CD8-positive, alpha-beta memory T cell (primary cell): ENCODE measurements at regions not wholly inside any gene's neighbourhood (a gene's known extent, or its start where the extent isn't known, plus 50 kb on each side); places are given as distances from the start of the nearest gene placed in this dataset.

Experiments used
- CTCF ChIA-PET: fragments of 350-600 bp; sonication (Branson Sonifier 250); formaldehyde crosslinking; loops from one replicate; lab custom pipeline; 2021; ENCODE audit warnings: antibody characterized with exemption; lab: Charles Lee
- POLR2A ChIA-PET: fragments of 350-600 bp; sonication (Branson Sonifier 250); formaldehyde crosslinking; loops from one replicate; lab custom pipeline; 2021; ENCODE audit warnings: antibody characterized with exemption; lab: Charles Lee
- DNase-seq, 5 donors: peaks; one replicate each; pipeline versions ENCODE4 v3.0.0 to v3.0.0-alpha.2; 2020 to 2022; ENCODE audit warnings: mixed read lengths in 1 of 5
- H3K27ac ChIP-seq: one replicate; pipeline ENCODE4 v1.7.0; 2013; ENCODE audit warnings: low read depth, mild to moderate bottlenecking, low read length, moderate library complexity
- H3K27me3 ChIP-seq: 2 replicates; pipeline ENCODE4 v1.7.0; 2013; ENCODE audit warnings: low read length, mild to moderate bottlenecking; ENCODE audit not compliant: insufficient read depth, poor library complexity, severe bottlenecking
- H3K36me3 ChIP-seq: 2 replicates; pipeline ENCODE4 v1.7.0; 2013; ENCODE audit warnings: mild to moderate bottlenecking, low read length, moderate library complexity; ENCODE audit not compliant: insufficient read depth
- H3K4me1 ChIP-seq: 2 replicates; pipeline ENCODE4 v1.7.0; 2013; ENCODE audit warnings: mild to moderate bottlenecking, low read length, moderate library complexity; ENCODE audit not compliant: insufficient read depth
- H3K4me3 ChIP-seq: 2 replicates; pipeline ENCODE4 v1.7.0; 2013; ENCODE audit warnings: mild to moderate bottlenecking, low read length
- H3K9me3 ChIP-seq: 2 replicates; pipeline ENCODE4 v1.7.0; 2013; ENCODE audit warnings: mild to moderate bottlenecking, low read length
- H3K27ac Mint-ChIP-seq, 8 donors: one replicate each; pipeline ENCODE4 v1.8.0; 2020 to 2021; ENCODE audit warnings: mixed read lengths in 8 of 8, mild to moderate bottlenecking in 6 of 8, inconsistent platforms in 3 of 8, moderate library complexity in 3 of 8
- H3K27me3 Mint-ChIP-seq, 2 donors: one replicate each; pipeline ENCODE4 v1.8.0; 2020 to 2021; ENCODE audit warnings: mixed read lengths in 2 of 2, mild to moderate bottlenecking in 1 of 2, moderate library complexity in 1 of 2
- H3K36me3 Mint-ChIP-seq, 3 donors: one replicate each; pipeline ENCODE4 v1.8.0; 2020 to 2021; ENCODE audit warnings: mixed read lengths in 3 of 3, inconsistent platforms in 1 of 3, mild to moderate bottlenecking in 1 of 3
- H3K4me1 Mint-ChIP-seq, 3 donors: one replicate each; pipeline ENCODE4 v1.8.0; 2020 to 2021; ENCODE audit warnings: mixed read lengths in 3 of 3, inconsistent platforms in 1 of 3, mild to moderate bottlenecking in 1 of 3
- H3K4me3 Mint-ChIP-seq, 7 donors: one replicate each; pipeline ENCODE4 v1.8.0; 2020 to 2021; ENCODE audit warnings: mixed read lengths in 7 of 7, mild to moderate bottlenecking in 6 of 7, moderate library complexity in 4 of 7, inconsistent platforms in 2 of 7
- H3K9me3 Mint-ChIP-seq, 5 donors: one replicate each; pipeline ENCODE4 v1.8.0; 2020 to 2022; ENCODE audit warnings: mixed read lengths in 5 of 5, mild to moderate bottlenecking in 3 of 5, moderate library complexity in 2 of 5, inconsistent platforms in 1 of 5

DNA sequence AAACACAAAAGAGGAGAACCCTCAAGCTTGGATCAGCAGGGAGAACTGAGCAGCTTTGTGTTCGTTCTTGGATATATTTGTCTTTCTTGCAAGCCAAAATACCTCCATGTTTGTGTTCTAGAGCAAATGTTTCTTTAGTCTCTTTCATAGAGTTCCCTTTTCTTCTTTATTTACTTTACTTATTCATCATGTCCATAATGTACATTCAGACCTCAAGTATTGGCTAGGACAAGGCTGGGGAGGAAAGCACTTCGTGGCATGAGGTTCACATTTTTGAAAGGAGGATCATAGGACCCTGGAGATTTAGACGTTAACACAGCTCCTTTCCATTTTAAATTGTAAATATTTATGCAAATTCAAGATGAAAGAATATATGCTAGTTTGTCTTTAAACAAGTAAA lies 590.2 kb upstream of the MEF2C start:
- H3K27ac Mint-ChIP-seq = no peak overlapping the region
- H3K36me3 ChIP-seq = no peaks in the 10 kb centered on the region
- H3K4me3 Mint-ChIP-seq = no peak overlapping the region
- no peak overlapping the region for H3K27ac ChIP-seq
- CTCF ChIA-PET = no interaction called here
- no peak overlapping the region for H3K4me3 ChIP-seq
- peaks cover 0 to 1% of the 10 kb centered on the region in 2 donors for H3K27me3 Mint-ChIP-seq
- no peaks in the 10 kb centered on the region for H3K36me3 Mint-ChIP-seq
- POLR2A ChIA-PET = no interaction called here
- no peaks in the 10 kb centered on the region for H3K4me1 Mint-ChIP-seq
- peaks cover 0 to 10% (median 4%) of the 10 kb centered on the region in 5 donors for H3K9me3 Mint-ChIP-seq
- H3K27me3 ChIP-seq = no peaks in the 10 kb centered on the region
- H3K9me3 ChIP-seq = no peaks in the 10 kb centered on the region
- DNase-seq = no peak
- no peaks in the 10 kb centered on the region for H3K4me1 ChIP-seq

DNA sequence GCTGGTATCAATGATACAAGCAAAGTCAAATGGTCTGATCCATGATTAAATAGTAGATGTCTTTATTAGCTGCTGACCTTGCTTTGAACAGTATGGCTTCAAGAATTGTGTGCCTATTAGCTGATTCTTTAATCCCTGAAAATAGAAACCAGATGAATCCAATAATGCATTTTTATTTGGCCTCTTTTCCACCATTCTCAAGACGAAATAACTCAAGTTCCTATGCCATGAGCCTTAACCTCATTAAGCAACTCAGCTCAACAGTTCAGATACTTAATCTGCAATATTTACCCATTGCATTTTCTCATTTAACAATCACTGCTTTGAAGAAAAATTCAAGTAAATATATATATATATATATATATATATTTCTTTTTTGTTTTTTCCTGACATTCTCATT lies 588.6 kb upstream of the MEF2C start:
- Histone ChIP-seq H3K36me3 (no peaks in the 10 kb centered on the region), H3K27ac (no peak overlapping the region), H3K27me3 (no peaks in the 10 kb centered on the region), H3K9me3 (no peaks in the 10 kb centered on the region), H3K4me3 (no peak overlapping the region), H3K4me1 (no peaks in the 10 kb centered on the region)
- no peak overlapping the region for H3K4me3 Mint-ChIP-seq
- POLR2A ChIA-PET = no interaction called here
- no peaks in the 10 kb centered on the region for H3K4me1 Mint-ChIP-seq
- no peak for DNase-seq
- H3K27ac Mint-ChIP-seq = no peak overlapping the region
- H3K27me3 Mint-ChIP-seq = peaks cover 0 to 1% of the 10 kb centered on the region in 2 donors
- CTCF ChIA-PET = no interaction called here
- H3K9me3 Mint-ChIP-seq = peaks cover 0 to 10% (median 4%) of the 10 kb centered on the region in 5 donors
- no peaks in the 10 kb centered on the region for H3K36me3 Mint-ChIP-seq

DNA sequence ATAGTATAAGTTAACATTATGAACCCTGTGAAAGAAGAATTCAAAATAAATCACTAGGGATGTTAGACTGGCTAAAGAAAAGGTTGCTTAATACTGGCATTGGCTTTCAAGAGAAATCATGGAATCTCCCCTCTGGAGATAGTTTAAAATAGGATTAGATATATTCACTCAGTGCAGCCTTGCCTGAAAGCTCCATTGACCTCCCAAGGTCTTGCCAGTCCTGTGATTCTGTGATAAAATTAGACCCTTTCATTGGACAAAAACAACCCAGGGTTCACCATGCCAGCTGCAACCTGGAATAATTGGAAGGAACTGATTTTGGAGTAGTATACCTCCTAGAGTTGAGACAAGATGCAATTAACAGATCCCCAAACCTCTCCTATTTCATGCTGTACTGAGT lies 588.1 kb upstream of the MEF2C start:
- CTCF ChIA-PET = no interaction called here

DNA sequence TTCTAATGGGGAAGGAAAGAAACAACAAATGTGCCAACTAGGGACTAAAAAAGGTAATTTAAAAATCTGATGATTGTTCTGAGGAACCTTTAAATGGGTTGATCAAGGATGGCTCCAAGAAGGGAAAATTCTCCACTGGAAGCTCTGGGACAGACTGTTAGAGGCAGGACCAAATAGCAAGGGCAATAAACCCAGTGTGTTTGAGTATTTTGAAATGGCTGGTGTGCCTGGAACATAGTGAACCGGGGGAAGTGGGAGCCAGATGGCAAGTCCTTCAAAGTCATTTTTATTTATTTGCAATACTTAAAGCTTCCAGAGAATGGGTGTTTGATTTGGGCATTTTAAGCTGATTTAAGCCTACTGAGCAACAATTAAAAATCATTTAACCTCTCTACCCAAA lies 587.7 kb upstream of the MEF2C start:
- H3K36me3 ChIP-seq = no peaks in the 10 kb centered on the region
- no peak overlapping the region for H3K27ac ChIP-seq
- no peaks in the 10 kb centered on the region for H3K27me3 ChIP-seq
- Mint-ChIP-seq H3K4me3 (no peak overlapping the region), H3K9me3 (peaks cover 0 to 10% (median 3%) of the 10 kb centered on the region in 5 donors), H3K36me3 (no peaks in the 10 kb centered on the region), H3K27ac (no peak overlapping the region), H3K27me3 (peaks cover 0 to 1% of the 10 kb centered on the region in 2 donors), H3K4me1 (no peaks in the 10 kb centered on the region)
- H3K4me3 ChIP-seq = no peak overlapping the region
- no peaks in the 10 kb centered on the region for H3K9me3 ChIP-seq
- no peak for DNase-seq
- ChIA-PET CTCF (no interaction called here), POLR2A (no interaction called here)
- H3K4me1 ChIP-seq = no peaks in the 10 kb centered on the region

More for the DNA sequence above, 588.1 kb upstream of the MEF2C start:
- Mint-ChIP-seq H3K4me1 (no peaks in the 10 kb centered on the region), H3K27me3 (peaks cover 0 to 1% of the 10 kb centered on the region in 2 donors), H3K27ac (no peak overlapping the region), H3K4me3 (no peak overlapping the region), H3K9me3 (peaks cover 0 to 10% (median 4%) of the 10 kb centered on the region in 5 donors), H3K36me3 (no peaks in the 10 kb centered on the region)
- Histone ChIP-seq H3K27ac (no peak overlapping the region), H3K27me3 (no peaks in the 10 kb centered on the region), H3K4me1 (no peaks in the 10 kb centered on the region), H3K9me3 (no peaks in the 10 kb centered on the region), H3K36me3 (no peaks in the 10 kb centered on the region), H3K4me3 (no peak overlapping the region)
- POLR2A ChIA-PET = no interaction called here
- no peak for DNase-seq

DNA sequence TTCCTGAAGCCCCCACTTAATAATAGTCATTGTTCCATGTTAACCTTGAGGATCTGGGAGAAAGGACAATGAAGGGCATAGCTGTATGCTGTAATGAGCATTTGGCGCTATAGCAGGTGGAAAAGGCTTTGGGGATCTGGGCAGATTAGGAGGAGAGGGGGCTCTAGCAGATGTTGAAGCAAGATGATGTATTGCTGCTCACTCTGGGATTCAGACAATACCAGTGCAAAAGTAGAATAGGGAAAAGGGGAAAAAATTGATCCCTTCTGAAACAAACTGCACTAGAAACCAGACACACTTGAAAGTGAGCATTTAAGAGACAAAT lies 575.3 kb upstream of the MEF2C start:
- Mint-ChIP-seq H3K27ac (no peak overlapping the region), H3K4me1 (no peaks in the 10 kb centered on the region), H3K27me3 (no peaks in the 10 kb centered on the region), H3K9me3 (peaks cover 2 to 8% (median 2%) of the 10 kb centered on the region in 5 donors), H3K4me3 (no peak overlapping the region), H3K36me3 (no peaks in the 10 kb centered on the region)
- Histone ChIP-seq H3K27ac (no peak overlapping the region), H3K27me3 (no peaks in the 10 kb centered on the region), H3K4me1 (no peaks in the 10 kb centered on the region), H3K4me3 (no peak overlapping the region), H3K9me3 (no peaks in the 10 kb centered on the region), H3K36me3 (no peaks in the 10 kb centered on the region)
- POLR2A ChIA-PET = no interaction called here
- CTCF ChIA-PET = no interaction called here
- no peak for DNase-seq

DNA sequence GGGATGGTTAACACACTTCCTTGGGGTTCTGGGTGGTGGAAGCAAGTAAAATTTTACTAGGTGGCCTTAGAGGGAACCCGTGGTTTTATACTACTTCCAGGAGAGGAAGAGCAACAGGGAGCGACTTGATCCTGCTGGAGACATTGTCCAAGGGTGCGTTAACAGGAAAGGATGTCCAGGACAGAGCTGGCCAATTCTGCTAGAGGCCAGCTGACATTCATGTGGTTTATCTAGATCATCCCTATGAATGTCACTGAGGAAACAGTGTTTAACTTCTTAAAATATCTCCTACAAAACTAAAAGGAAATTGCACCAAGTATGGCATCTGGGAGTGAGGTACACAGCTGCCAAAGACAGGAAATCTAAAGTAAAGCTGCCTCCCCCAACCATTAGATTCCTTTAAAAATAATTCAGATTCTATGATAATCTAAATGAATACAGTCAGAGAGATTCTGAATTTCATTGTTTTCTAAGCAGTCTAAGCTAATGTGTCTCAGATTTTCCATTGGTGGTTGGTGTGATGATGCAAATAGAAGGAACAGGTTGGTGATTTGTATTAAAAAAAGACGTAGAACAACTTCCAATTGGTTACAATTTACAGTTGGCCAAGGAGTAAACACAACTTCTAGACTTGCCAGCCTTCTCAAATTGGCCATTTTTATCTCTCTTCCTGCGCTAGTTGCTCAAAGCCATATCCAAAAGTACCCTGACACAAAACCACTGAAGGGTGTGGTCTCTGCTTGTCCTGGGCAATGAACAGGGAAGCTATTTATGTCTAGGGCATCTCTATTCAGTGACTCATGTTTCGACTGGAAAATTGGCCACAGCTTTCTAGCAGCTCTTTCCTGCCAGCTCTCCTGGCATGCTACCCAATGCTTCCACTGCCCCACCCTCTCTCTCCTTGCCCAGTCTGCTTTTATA lies 574.7 kb upstream of the MEF2C start:
- Histone ChIP-seq H3K27ac (no peak overlapping the region), H3K9me3 (no peaks in the 10 kb centered on the region), H3K36me3 (no peaks in the 10 kb centered on the region), H3K4me1 (no peaks in the 10 kb centered on the region), H3K4me3 (no peak overlapping the region), H3K27me3 (no peaks in the 10 kb centered on the region)
- Mint-ChIP-seq H3K36me3 (no peaks in the 10 kb centered on the region), H3K4me1 (no peaks in the 10 kb centered on the region), H3K4me3 (no peak overlapping the region), H3K27me3 (no peaks in the 10 kb centered on the region), H3K27ac (no peak overlapping the region), H3K9me3 (peaks cover 2 to 8% (median 2%) of the 10 kb centered on the region in 5 donors)
- ChIA-PET CTCF (no interaction called here), POLR2A (no interaction called here)
- DNase-seq = no peak

DNA sequence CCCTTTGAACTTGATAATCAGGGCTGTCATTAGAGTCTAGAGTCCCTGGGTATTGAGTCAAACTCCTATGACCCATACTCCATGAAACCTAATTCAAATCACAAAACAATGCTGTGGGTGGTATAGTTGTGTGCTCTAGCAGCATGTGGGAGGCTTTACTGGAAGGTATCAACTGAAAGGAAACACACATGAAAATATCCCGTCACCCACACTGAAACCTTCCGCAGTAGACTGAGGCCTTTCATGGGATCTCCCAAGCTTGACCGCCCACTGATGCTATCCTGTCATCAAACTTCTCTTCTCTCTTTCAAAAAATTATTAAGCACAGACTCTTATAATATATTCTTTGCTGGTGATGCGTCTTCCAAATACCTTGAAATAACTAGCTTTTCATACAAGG lies 569.1 kb upstream of the MEF2C start:
- POLR2A ChIA-PET = no interaction called here
- no peaks in the 10 kb centered on the region for H3K9me3 ChIP-seq
- H3K36me3 ChIP-seq = no peaks in the 10 kb centered on the region
- no peaks in the 10 kb centered on the region for H3K27me3 ChIP-seq
- H3K9me3 Mint-ChIP-seq = peaks cover 0 to 8% (median 2%) of the 10 kb centered on the region in 5 donors
- no peaks in the 10 kb centered on the region for H3K36me3 Mint-ChIP-seq
- no peak overlapping the region for H3K27ac ChIP-seq
- DNase-seq = no peak
- no peak overlapping the region for H3K4me3 Mint-ChIP-seq
- CTCF ChIA-PET = no interaction called here
- no peaks in the 10 kb centered on the region for H3K4me1 ChIP-seq
- no peaks in the 10 kb centered on the region for H3K27me3 Mint-ChIP-seq
- no peak overlapping the region for H3K4me3 ChIP-seq
- no peaks in the 10 kb centered on the region for H3K4me1 Mint-ChIP-seq
- no peak overlapping the region for H3K27ac Mint-ChIP-seq

DNA sequence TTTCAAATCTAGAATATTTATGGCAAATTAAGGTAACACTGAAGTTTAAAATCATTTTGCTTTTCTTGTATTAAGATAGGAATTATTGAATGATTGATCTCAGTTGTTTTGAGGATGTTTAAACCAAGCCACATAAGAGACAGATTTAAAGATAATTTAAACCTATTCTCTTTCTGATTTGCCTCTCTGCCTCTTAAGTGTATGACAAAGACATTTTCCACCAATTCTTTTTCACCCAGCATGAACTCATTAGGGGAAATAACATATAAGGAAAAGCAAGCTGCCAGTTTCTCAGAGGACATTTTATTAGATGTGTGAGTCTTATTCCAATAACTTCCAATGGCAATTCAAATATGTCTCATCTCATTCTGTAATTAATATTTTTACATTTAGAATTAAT lies 568.3 kb upstream of the MEF2C start:
- Mint-ChIP-seq H3K27me3 (no peaks in the 10 kb centered on the region), H3K27ac (no peak overlapping the region), H3K4me1 (no peaks in the 10 kb centered on the region), H3K4me3 (no peak overlapping the region), H3K36me3 (no peaks in the 10 kb centered on the region), H3K9me3 (peaks cover 0 to 8% (median 2%) of the 10 kb centered on the region in 5 donors)
- DNase-seq = no peak
- H3K9me3 ChIP-seq = no peaks in the 10 kb centered on the region
- no peak overlapping the region for H3K27ac ChIP-seq
- POLR2A ChIA-PET = no interaction called here
- no peaks in the 10 kb centered on the region for H3K36me3 ChIP-seq
- H3K4me1 ChIP-seq = no peaks in the 10 kb centered on the region
- H3K27me3 ChIP-seq = no peaks in the 10 kb centered on the region
- H3K4me3 ChIP-seq = no peak overlapping the region
- CTCF ChIA-PET = no interaction called here
